ENCODE measurements at regions not wholly inside any gene's neighbourhood (a gene's known extent, or its start where the extent isn't known, plus 50 kb on each side); places are given as distances from the start of the nearest gene placed in this dataset.
"Not testable (repeated sequence)": the region's sequence is repeated elsewhere in the genome, so short reads cannot be mapped to it uniquely, and the experiment has no call there.

GRCh38 chr7:34333925-34334324, 324.1 kb upstream of the NPSR1 start:
- no peak for DNase-seq

DNA sequence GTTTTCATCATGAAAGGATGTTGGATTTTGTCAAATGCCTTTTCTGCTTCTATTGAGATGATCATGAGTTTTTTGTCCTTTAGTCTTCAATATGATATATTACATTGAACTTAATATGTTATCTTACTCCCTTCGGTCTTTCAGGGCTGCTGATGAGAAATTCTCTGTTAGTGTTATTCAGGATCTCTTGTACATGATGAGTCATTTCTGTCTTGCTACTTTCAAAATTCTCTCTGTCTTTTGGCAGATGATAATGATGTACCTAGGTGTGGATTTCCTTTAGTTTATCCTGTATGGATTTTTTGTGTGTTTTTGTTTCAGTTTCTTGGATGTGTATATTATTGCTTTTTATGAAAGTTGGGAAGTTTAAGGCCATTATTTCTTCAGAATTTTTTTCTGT, 320.9 kb upstream of the NPSR1 start:
- DNase-seq: no peak

GRCh38 chr7:34338961-34339526, 319.0 kb upstream of the NPSR1 start:
- no peak for DNase-seq

GRCh38 chr7:34341326-34341725, 316.7 kb upstream of the NPSR1 start:
- no peak for DNase-seq

- DNase-seq: no peak
Measured at GRCh38 chr7:34342387-34342786, 315.6 kb upstream of the NPSR1 start.

GRCh38 chr7:34343667-34344066, 314.4 kb upstream of the NPSR1 start:
- DNase-seq: no peak

- no peak for DNase-seq
Measured at GRCh38 chr7:34354011-34354410, 304.0 kb upstream of the NPSR1 start.

GRCh38 chr7:34354899-34355298, 303.1 kb upstream of the NPSR1 start:
- DNase-seq: no peak

DNA sequence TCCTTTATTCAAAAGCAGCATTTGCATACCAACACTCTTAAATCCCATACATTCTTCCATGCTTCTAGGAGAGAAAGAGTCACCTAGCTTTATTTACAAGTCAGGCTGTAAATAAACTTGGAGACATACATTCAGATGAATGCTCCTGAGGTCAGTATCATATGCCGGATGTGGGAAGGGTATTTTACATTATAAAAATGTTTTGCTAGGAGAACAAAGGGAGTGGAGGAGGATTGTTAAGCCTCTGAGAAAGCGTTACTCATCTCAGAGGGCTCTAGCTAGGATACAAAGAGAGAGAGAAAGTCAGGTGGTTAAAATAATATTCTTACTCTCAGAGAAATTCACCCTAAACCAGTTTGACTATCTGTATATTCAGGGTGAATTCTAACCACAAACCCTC, 300.9 kb upstream of the NPSR1 start:
- no peak for DNase-seq

- DNase-seq: no peak
Measured at GRCh38 chr7:34357946-34358345, 300.1 kb upstream of the NPSR1 start.

DNA sequence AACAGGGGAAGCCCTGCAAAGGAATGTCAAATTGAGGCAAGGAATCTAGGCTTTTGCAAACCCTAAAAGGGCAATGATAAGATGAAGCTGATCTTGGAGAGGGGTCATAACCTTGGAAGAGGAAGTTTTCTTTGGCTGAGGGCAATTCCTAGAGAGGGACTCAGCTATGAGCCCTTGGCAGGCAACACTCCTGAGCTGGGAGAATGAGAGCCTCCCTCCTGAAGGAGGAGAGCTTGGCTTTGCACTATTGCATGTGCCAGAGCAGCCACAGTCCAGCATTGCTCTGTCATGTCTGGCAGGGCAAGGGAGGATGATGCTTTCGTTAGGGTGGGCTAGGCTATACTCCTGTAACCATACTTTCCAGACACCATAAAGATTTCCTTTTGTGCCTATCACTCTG, 299.4 kb upstream of the NPSR1 start:
- not testable (repeated sequence) for DNase-seq

DNA sequence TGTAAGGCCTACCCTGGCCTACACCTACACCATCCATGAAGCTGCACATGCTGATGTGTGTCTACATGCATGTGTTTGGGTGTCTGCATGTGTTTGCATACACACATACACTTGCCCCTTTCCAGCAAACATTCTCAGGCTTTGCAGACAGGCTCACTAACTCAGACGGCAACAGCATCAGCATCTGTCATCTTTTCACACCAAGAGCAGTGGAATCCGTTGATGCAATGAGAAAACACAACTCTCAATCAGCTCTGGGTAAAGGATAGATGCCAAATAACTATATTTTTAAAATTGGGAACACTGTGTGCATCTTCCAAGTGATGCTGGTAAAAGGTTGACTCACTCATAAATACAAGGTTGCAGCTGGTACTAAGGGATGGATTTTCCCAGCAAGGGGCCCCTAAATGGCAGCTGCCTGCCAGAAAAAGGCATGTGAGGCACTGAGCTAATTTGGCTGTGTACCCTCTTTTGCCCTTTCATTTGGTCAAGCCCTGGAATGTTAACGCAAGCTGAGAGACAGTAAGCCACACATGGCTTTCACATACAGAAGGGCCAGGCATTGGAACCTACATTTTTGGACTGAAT, 296.3 kb upstream of the NPSR1 start:
- DNase-seq: no peak

DNA sequence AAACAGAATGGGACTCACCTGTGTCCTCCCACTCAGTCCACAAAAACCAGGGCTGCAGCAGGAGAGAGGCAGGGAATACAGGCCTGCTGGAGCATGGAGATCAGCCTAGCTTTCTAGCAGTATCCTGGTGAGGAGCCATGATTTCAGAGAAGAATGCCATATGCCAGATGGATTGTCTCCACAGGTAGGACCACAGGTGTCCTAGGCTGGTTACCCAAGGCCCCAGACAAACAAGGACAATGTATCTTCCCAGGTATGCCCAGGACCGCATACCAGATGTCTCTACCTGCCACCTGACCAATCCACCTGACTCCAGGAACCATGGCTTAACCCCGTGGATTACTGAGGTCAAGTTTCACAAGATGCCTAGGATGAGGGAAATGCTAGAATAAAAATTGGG, 295.4 kb upstream of the NPSR1 start:
- no peak for DNase-seq

GRCh38 chr7:34364130-34364529, 293.9 kb upstream of the NPSR1 start:
- no peak for DNase-seq

GRCh38 chr7:34365011-34365410, 293.0 kb upstream of the NPSR1 start:
- no peak for DNase-seq

DNA sequence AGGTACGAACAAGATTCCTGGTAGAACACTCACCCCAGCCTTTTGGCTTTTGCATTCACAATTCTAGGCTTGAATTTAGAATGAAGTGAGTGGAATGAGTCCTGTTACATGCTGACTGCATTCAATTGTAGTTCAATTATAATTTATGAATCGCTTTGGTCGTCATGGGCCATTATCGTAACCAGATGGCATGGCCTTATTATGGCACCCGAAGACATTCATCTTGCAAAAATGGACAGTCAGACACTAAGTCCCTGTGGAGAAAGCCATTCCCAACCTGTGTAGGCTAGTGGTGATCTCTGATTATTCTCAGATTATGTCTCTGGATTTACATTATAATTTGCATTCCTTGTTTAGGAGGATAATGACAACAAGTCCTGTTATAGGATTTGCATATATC, 292.4 kb upstream of the NPSR1 start:
- DNase-seq: no peak

GRCh38 chr7:34371922-34372321, 286.1 kb upstream of the NPSR1 start:
- DNase-seq: no peak

DNA sequence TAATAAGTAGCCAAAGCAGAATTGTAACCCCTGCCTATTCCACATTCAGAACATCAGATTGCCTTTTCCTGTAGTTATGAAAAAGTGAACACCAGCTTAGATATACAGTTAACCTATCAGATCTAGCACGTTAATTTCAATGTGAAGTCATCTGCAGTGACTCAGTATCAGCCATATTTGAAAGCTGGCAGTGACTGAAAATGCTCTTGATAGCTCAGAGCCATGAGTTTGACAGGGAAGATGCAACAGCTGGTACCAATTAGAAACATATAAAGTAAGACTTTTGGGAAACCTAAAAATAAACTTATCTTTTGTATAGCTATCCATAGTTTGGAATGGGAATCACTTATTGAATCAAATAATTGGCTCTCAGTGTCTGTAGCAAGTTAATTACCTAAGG, 284.1 kb upstream of the NPSR1 start:
- no peak for DNase-seq

GRCh38 chr7:34382166-34382893, 275.7 kb upstream of the NPSR1 start:
- DNase-seq: no peak

DNA sequence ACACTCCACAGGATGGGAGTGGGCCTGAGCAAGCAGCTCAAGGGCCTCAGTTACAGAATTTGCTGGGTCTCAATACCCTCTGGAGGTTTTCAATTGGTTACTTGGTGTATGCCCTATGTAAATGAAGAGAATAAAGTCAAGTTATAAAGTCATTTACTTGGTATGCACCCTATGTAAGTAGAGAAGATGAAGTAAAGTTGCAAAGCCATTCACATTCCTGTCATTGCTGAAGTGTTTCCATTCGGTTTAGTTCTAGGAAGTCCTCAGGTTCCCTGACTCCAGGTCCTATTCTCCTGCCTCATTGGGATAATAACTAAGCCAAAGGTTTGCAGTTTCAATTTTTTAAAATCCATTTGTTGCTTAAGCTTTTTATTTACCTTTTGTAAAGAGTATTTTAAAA, 272.6 kb upstream of the NPSR1 start:
- DNase-seq: no peak

DNA sequence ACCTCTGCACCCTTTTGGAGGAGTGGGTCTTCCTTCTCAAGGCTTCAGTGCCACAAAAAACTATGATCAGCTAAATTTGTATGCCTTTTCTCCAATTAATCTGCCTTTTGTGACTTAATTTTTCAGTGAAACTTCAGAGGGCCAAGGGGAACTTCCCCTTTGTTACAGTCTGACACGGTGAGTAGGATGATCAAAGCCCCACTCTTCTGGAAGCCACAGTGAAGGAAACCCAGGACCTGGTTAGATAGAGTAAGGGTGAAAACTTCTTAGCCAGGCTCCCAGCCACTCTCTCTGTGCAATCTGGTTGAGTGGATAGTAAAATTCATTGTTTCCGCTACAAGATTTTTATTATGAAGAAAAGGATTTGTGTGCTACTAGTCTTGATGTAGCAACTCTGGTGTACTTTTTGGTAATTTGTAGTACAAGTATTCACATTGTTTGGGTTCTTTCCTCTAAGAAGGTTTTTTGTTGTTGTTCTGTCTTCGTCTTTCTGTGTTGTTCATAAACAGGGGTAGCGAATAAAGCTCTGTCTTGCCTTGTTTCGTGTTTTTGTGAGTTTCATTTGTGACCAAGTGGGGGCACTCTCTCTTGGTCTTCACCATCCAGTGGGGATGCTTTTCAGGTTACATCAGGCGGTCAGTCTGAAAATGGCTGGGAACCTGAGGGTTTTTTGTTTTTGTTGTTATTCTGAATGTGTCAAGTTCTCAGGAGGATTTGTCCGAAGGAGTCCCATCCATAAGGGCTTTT, 268.5 kb upstream of the NPSR1 start:
- no peak for DNase-seq

GRCh38 chr7:34390103-34390502, 267.9 kb upstream of the NPSR1 start:
- DNase-seq: no peak

DNA sequence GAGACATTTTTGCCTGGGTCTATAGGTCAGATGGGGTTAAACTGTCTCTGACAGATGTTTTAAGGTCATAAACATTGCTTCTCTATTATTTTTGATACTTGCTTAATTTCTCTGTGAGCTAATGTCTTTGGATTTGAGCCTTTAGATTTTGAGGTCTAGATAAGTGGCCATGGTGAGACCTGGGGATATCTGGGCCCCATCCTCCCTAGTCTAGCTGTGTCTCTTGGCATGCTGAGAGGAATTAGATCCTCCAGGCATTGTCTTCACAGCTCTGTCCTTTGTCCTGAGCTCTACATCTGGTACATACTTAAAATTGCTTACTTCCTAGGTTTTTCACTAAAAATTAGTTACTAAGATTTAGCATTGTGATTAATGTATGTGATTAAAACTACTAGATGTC, 265.0 kb upstream of the NPSR1 start:
- DNase-seq: no peak

All from hematopoietic multipotent progenitor cell treated with erythropoietin and hydrocortisone succinate and interleukin-3 and kit ligand, for 8 days (in vitro differentiated cells).